ENCODE measurements at regions not wholly inside any gene's neighbourhood (a gene's known extent, or its start where the extent isn't known, plus 50 kb on each side); places are given as distances from the start of the nearest gene placed in this dataset.

- DNase-seq (ENCODE audit: insufficient read length, low spot score), result no peak
- no peak for FAIRE-seq
- TF ChIP-seq POLR2A (IDR thresholded peaks at IDR 0.05; ENCODE audit: low read depth, low read length), result no peak
Observed at GRCh38 chr4:34851411-34851810, 1392.9 kb downstream of the ARAP2 start.

DNA sequence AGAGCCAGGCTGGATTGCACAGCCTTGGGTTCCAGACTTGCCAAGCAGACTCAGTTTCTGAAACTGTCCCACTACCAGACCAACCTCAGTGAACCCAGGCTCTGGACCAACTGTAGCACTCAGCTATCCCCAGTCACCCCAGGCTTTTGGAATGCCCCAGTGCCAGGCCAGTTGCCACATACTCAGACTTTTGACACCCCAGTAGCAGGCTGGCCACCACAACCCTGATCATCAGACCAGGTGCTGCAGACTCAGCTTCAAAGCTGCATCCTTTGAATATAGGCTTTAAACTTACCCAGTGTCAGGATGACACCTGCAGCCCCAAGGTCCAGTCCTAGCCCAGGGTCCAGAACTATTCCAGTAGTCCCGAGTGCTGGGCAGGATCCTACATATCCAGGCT is 1389.9 kb downstream of the ARAP2 start:
- FAIRE-seq (no peak), DNase-seq (ENCODE audit: insufficient read length, low spot score) (no peak)
- TF ChIP-seq POLR2A (IDR thresholded peaks at IDR 0.05; ENCODE audit: low read depth, low read length), result no peak

DNA sequence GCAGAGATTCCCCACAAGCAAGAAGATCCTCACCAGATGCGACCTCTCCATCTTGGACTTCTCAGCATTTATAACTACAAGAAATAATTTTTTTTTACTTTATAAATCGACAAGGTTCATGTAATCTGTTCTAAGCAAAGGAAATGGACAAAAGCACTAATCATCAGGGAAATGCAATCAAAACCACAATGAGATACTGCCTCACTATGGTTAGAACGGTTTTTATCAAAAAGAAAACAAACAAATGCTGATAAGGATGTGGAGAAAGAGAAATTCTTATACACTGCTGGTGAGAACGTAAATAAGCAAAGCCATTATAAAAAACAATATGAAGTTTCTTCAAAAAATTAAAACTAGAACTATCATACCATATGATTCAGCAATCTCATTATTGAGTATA is 1382.6 kb downstream of the ARAP2 start:
- DNase-seq (ENCODE audit: insufficient read length, low spot score), result no peak
- no peak for FAIRE-seq
- TF ChIP-seq POLR2A (IDR thresholded peaks at IDR 0.05; ENCODE audit: low read depth, low read length), result no peak

- FAIRE-seq (no peak), DNase-seq (ENCODE audit: insufficient read length, low spot score) (no peak)
- no peak for TF ChIP-seq POLR2A (IDR thresholded peaks at IDR 0.05; ENCODE audit: low read depth, low read length)
Observed at GRCh38 chr4:34878961-34879360, 1365.4 kb downstream of the ARAP2 start.

- no peak for TF ChIP-seq POLR2A (IDR thresholded peaks at IDR 0.05; ENCODE audit: low read depth, low read length)
- FAIRE-seq (no peak), DNase-seq (ENCODE audit: insufficient read length, low spot score) (no peak)
Observed at GRCh38 chr4:34880246-34880645, 1364.1 kb downstream of the ARAP2 start.

GRCh38 chr4:34891892-34892291 is 1352.4 kb downstream of the ARAP2 start:
- TF ChIP-seq POLR2A (IDR thresholded peaks at IDR 0.05; ENCODE audit: low read depth, low read length), result no peak
- no peak for FAIRE-seq
- DNase-seq (ENCODE audit: insufficient read length, low spot score), result no peak

GRCh38 chr4:34893382-34893781 is 1350.9 kb downstream of the ARAP2 start:
- TF ChIP-seq POLR2A (IDR thresholded peaks at IDR 0.05; ENCODE audit: low read depth, low read length), result no peak
- DNase-seq (ENCODE audit: insufficient read length, low spot score) (no peak), FAIRE-seq (no peak)

DNA sequence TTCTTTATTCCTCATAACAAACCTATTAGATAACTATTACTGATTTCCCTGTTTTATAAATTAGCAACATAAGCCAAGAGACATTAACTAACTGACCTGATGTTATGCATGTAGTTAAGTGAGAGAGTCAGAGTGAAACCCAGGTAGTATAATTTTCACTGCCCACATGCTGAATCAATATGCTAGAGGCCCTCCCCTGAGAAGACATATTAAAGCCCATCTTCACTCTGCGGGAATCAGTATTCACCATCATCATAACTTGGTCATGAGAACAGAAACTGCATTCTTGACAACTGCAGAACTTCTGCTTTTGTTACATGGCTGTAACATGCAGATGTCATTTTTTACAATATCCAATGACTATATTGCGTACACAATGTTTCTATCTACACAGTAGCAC is 1324.3 kb downstream of the ARAP2 start:
- TF ChIP-seq POLR2A (IDR thresholded peaks at IDR 0.05; ENCODE audit: low read depth, low read length), result no peak
- FAIRE-seq (no peak), DNase-seq (ENCODE audit: insufficient read length, low spot score) (no peak)

DNA sequence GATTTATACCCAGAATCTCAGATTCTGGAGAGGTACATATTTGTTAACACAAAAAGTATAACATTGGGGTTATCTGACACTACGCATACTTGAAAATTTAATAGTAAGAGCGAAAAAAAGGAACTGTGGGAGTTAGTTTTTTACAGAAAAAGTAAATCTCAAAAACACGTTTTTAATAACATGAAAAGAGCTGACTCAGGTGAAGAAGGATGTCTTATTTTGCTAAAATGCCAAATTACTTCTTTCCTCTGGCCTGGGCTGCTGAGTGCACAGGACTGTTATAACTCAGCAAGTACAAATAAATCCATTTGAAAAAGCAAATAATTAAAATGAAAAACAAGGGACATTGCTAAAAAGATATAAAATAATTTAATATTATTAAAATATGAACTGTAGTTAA is 1322.9 kb downstream of the ARAP2 start:
- FAIRE-seq, result no peak
- DNase-seq (ENCODE audit: insufficient read length, low spot score), result no peak
- no peak for TF ChIP-seq POLR2A (IDR thresholded peaks at IDR 0.05; ENCODE audit: low read depth, low read length)

- FAIRE-seq, result no peak
- DNase-seq (ENCODE audit: insufficient read length, low spot score), result no peak
- TF ChIP-seq POLR2A (IDR thresholded peaks at IDR 0.05; ENCODE audit: low read depth, low read length), result no peak
Observed at GRCh38 chr4:34922325-34922724, 1322.0 kb downstream of the ARAP2 start.

GRCh38 chr4:34932591-34932990 is 1311.7 kb downstream of the ARAP2 start:
- DNase-seq (ENCODE audit: insufficient read length, low spot score), result no peak
- FAIRE-seq, result peak; percentile 52
- no peak for TF ChIP-seq POLR2A (IDR thresholded peaks at IDR 0.05; ENCODE audit: low read depth, low read length)

GRCh38 chr4:34935739-34936138 is 1308.6 kb downstream of the ARAP2 start:
- DNase-seq (ENCODE audit: insufficient read length, low spot score) (no peak), FAIRE-seq (no peak)
- no peak for TF ChIP-seq POLR2A (IDR thresholded peaks at IDR 0.05; ENCODE audit: low read depth, low read length)

DNA sequence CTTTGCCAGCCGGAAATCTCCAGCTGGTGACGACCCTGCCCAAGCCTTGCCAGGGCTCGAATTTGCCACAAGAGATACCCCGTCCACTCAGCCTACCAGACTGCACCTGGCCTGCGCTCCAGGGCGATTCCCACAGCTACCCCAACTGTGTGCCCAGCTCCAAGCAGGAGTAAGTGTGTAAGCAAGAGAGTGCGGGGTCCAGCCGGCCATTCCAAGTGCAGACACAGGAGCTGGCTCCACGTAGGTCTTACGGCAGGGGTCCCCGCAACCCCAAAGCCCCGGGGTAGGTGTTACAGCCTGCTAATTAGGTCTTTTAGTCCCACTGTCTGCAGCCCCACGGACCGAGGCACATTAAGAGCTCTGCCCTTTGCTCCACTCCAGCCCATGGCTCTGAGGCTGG is 1305.2 kb downstream of the ARAP2 start:
- FAIRE-seq, result no peak
- no peak for DNase-seq (ENCODE audit: insufficient read length, low spot score)
- no peak for TF ChIP-seq POLR2A (IDR thresholded peaks at IDR 0.05; ENCODE audit: low read depth, low read length)

GRCh38 chr4:34943741-34944386 is 1300.5 kb downstream of the ARAP2 start:
- TF ChIP-seq POLR2A (IDR thresholded peaks at IDR 0.05; ENCODE audit: low read depth, low read length), result no peak
- FAIRE-seq, result no peak
- no peak for DNase-seq (ENCODE audit: insufficient read length, low spot score)

- DNase-seq (ENCODE audit: insufficient read length, low spot score), result no peak
- FAIRE-seq, result no peak
- TF ChIP-seq POLR2A (IDR thresholded peaks at IDR 0.05; ENCODE audit: low read depth, low read length), result no peak
Observed at GRCh38 chr4:34950926-34951325, 1293.4 kb downstream of the ARAP2 start.

All from H54 (cell line).